NB4 (cell line): ENCODE measurements at regions not wholly inside any gene's neighbourhood (a gene's known extent, or its start where the extent isn't known, plus 50 kb on each side); places are given as distances from the start of the nearest gene placed in this dataset.
A peak's percentile ranks its signal among the peaks of the same experiment; 100 is the strongest.

Experiments used
- DNase-seq: peaks from one replicate; pipeline ENCODE4 v3.0.0; 2010; ENCODE audit warnings: low read depth
- H3K4me3 ChIP-seq: one replicate; pipeline ENCODE4 v1.5.1; 2011; ENCODE audit warnings: mild to moderate bottlenecking, low read depth, low read length, moderate library complexity
- MYC ChIP-seq: IDR thresholded peaks from 2 replicates; pipeline ENCODE4 v1.6.1; 2011; ENCODE audit warnings: low read depth, low read length
- POLR2A ChIP-seq: IDR thresholded peaks from 2 replicates; pipeline ENCODE4 v1.6.1; 2011; ENCODE audit warnings: mild to moderate bottlenecking; ENCODE audit not compliant: insufficient read length; ENCODE audit errors: extremely low read depth
- TF ChIP-seq, protein P1 (sequence below): IDR thresholded peaks from 2 replicates; pipeline ENCODE4 v1.6.1; 2011; ENCODE audit warnings: low read depth, low read length
- TF ChIP-seq, protein P2 (sequence below): IDR thresholded peaks from one replicate; pipeline ENCODE4 v1.5.1; 2012; ENCODE audit warnings: low read depth, low read length

DNA sequence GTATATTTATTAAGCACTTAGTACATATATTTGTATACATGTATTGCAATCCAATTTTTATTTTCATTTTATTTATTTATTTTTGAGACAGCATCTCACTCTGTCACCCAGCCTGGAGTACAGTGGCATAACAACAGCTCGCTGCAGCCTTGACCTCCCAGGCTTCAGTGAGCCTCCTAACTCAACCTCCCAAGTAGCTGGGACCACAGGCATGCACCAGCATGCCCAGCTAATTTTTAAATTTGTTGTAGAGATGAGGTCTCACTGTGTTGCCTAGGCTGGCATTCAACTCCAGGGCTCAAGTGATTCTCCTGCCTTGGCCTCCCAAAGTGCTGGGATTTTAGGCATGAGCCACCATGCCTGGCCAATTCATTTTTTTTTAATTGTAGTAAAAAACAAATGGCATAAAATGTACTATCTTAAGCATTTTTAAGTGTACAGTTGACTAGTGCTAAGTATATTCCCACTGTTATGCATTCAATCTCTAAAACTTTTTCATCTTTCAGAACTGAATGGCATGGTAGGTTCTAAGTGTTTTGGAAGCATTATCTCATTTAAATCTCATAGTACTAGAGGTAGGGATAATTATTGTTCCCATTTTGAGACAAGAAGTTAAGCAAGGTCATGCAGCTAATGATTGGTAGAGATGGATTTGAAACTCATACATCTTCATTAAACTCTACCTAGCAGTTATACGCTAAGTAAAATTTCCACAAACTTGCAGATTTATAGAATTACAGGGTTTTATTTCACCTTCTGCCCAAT is 264.0 kb upstream of the NFE2L3 start:
- no peak overlapping the region for H3K4me3 ChIP-seq
- no peak for TF ChIP-seq POLR2A
- TF ChIP-seq MYC = no peak
- TF ChIP-seq, protein P1, sequence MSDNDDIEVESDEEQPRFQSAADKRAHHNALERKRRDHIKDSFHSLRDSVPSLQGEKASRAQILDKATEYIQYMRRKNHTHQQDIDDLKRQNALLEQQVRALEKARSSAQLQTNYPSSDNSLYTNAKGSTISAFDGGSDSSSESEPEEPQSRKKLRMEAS = no peak
- TF ChIP-seq, protein P2, sequence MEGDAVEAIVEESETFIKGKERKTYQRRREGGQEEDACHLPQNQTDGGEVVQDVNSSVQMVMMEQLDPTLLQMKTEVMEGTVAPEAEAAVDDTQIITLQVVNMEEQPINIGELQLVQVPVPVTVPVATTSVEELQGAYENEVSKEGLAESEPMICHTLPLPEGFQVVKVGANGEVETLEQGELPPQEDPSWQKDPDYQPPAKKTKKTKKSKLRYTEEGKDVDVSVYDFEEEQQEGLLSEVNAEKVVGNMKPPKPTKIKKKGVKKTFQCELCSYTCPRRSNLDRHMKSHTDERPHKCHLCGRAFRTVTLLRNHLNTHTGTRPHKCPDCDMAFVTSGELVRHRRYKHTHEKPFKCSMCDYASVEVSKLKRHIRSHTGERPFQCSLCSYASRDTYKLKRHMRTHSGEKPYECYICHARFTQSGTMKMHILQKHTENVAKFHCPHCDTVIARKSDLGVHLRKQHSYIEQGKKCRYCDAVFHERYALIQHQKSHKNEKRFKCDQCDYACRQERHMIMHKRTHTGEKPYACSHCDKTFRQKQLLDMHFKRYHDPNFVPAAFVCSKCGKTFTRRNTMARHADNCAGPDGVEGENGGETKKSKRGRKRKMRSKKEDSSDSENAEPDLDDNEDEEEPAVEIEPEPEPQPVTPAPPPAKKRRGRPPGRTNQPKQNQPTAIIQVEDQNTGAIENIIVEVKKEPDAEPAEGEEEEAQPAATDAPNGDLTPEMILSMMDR = no peak
- DNase-seq = no peak

DNA sequence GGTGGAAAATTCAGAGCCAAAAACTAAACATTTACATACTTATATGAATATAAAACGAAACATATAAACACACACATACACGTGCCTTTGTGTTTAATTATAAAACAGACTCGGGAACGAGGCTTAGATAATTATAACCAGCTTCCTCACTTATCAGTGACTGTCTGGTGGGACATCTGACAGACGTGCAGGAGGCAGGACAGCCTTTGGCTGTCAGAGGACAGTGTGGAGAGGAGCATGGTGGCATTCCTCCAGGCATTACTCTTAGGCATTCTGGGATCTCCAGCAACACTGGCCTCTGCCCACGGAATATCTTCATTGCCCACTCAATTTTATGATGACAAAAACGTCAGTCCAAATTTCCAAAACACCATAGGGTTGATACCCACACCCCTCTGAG is 262.2 kb upstream of the NFE2L3 start:
- DNase-seq = no peak
- TF ChIP-seq, protein P2 = no peak
- TF ChIP-seq POLR2A = no peak
- TF ChIP-seq MYC = no peak
- TF ChIP-seq, protein P1 = no peak
- H3K4me3 ChIP-seq = no peak overlapping the region

DNA sequence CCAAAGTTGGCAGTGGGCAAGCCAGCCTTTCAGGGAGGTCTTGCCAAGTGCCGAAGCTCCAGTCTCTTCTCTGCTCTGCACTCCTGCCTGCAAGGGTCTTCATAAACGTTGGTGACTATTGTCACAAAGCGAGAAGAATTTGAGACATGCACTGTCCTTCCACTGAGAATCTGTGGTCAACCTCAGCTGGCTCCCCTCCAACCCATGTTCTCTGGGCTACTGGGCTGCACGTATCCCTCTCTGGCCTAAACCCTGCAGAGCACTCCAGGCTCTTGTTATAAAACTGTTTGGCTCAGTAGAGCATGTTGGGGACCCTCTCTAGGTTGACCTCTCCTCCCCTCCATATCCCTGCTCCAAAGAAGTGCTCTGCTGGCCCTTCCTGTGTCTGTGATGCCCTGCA is 260.4 kb upstream of the NFE2L3 start:
- no peak for DNase-seq
- TF ChIP-seq, protein P2 = no peak
- no peak for TF ChIP-seq MYC
- TF ChIP-seq, protein P1 = no peak
- TF ChIP-seq POLR2A = no peak

DNA sequence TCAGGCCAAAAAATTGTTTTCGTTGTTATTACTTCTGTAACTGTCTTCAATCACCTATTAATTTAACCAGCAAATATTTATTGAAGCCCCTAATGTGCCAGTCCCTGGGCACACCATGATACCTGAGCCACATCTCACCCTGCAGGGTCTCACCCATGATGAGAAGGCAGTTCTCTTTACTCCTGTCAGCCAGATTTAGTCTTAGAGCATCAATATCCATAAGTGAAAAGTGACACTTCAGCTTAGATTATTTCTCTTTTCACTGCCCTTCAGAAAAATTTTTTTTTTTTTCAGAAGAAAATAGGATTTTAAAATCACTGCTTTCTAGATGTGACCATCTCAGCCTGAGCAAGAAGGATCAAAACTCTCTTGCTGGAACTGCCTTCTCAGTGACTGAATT is 258.6 kb upstream of the NFE2L3 start:
- H3K4me3 ChIP-seq = no peak overlapping the region
- no peak for DNase-seq
- TF ChIP-seq MYC = no peak
- TF ChIP-seq, protein P2 = no peak
- TF ChIP-seq, protein P1 = no peak

More for the DNA sequence above, 260.4 kb upstream of the NFE2L3 start:
- H3K4me3 ChIP-seq = no peak overlapping the region

DNA sequence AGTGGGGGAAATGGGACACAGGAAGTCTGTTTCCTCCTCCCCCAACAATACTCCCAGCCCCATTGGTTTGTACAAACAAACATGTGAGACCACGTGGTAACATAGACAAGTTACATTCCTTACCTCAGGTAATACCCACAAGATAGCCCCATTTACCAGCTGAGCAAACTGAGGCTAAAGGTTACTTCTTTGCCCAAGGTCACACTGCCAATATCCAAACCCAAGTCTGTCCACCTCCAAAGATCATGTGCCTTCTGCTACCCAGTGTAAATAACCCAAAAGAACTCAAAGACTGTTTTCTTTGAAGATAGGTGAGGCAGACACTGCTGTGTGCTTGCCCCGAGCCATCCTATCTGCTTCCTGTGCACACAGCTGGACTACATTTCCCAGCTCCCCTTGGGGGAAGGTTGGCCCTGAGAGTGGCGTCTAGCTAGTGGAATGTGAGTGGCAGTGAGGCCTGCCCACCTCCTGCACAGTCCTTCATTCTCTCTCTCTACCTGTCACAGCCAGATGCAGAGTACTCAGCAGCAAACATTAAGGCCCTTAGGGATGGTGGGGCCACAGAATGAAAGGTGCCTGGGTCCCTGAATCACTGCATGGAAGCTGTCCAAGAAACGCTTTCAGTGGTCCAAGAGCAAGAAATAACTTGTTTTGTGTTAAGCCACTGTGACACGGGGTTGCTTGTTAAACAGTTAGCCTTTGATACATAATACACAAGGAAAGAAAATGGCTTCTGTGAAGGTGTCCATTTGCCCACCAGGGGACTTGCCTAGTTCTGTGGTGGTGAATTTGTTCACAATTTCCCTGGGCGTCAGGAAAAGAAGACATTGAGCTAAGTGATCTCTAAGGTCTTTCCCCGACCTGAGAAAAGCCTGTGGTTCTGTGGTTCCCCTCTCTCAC is 257.7 kb upstream of the NFE2L3 start:
- no peak overlapping the region for H3K4me3 ChIP-seq
- peak; percentile 60 for DNase-seq
- TF ChIP-seq, protein P1 = 0 out of 2 replicates have a peak, but pooled peaks have one; percentile 8
- TF ChIP-seq, protein P2 = no peak
